ENCODE measurements at regions not wholly inside any gene's neighbourhood (a gene's known extent, or its start where the extent isn't known, plus 50 kb on each side); places are given as distances from the start of the nearest gene placed in this dataset.

DNA sequence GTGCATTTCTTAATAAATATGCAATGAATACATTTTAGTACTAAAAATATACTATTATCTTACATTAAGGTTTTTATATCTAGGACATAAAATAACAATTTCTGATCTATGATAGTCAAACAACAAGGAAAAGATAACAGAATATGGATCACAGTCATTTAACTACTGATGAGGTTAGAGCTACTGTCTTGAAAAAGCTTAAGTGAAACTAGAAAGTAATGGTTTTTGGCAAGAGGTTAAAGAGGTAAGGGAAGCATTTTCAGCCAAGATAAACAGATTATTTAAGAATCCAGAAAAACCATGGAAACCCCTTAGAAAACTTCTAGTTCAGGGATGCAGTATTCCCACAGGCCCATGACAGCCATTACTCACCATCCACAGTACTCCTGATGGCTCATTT lies 787.4 kb downstream of the DACH1 start:
- no peak for TF ChIP-seq POLR2AphosphoS5 (IDR thresholded peaks at IDR 0.05; ENCODE audit: insufficient read depth, low read depth, low read length)
- no peak for TF ChIP-seq CTCF (IDR thresholded peaks at IDR 0.05; ENCODE audit: extremely low read depth in 1 of 2, insufficient read depth in 1 of 2, low read depth in 1 of 2, low read length in 2 of 2)
- no peak for TF ChIP-seq JUN (IDR thresholded peaks at IDR 0.05; ENCODE audit: borderline replicate concordance, insufficient read depth, insufficient read length, low read depth)
- TF ChIP-seq, protein P1, sequence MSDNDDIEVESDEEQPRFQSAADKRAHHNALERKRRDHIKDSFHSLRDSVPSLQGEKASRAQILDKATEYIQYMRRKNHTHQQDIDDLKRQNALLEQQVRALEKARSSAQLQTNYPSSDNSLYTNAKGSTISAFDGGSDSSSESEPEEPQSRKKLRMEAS (IDR thresholded peaks at IDR 0.05; ENCODE audit: insufficient read depth, insufficient read length), result no peak
- no peak for TF ChIP-seq MYC (IDR thresholded peaks at IDR 0.05; ENCODE audit: low read depth, low read length)
